NCI-H128 (cell line): ENCODE measurements at regions not wholly inside any gene's neighbourhood (a gene's known extent, or its start where the extent isn't known, plus 50 kb on each side); places are given as distances from the start of the nearest gene placed in this dataset.

Source experiments
- DNase-seq: peaks from one replicate; lab custom pipeline; 2025; ENCODE audit not compliant: unreplicated experiment; lab: John Stamatoyannopoulos, UW

- DNase-seq, result no peak
Measured at GRCh38 chr18:39805218-39805617, 2149.8 kb upstream of the PIK3C3 start.

- no peak for DNase-seq
Measured at GRCh38 chr18:39802648-39803229, 2152.3 kb upstream of the PIK3C3 start.

GRCh38 chr18:39801848-39802247 is 2153.2 kb upstream of the PIK3C3 start:
- DNase-seq, result no peak

GRCh38 chr18:39801010-39801409 is 2154.0 kb upstream of the PIK3C3 start:
- DNase-seq, result no peak

- DNase-seq, result no peak
Measured at GRCh38 chr18:39799006-39799405, 2156.0 kb upstream of the PIK3C3 start.

GRCh38 chr18:39796393-39796792 is 2158.6 kb upstream of the PIK3C3 start:
- no peak for DNase-seq

GRCh38 chr18:39795350-39795749 is 2159.7 kb upstream of the PIK3C3 start:
- no peak for DNase-seq

- no peak for DNase-seq
Measured at GRCh38 chr18:39793609-39794008, 2161.4 kb upstream of the PIK3C3 start.

GRCh38 chr18:39788383-39788782 is 2166.7 kb upstream of the PIK3C3 start:
- no peak for DNase-seq

GRCh38 chr18:39786477-39786876 is 2168.6 kb upstream of the PIK3C3 start:
- no peak for DNase-seq

GRCh38 chr18:39784541-39784940 is 2170.5 kb upstream of the PIK3C3 start:
- no peak for DNase-seq

- no peak for DNase-seq
Measured at GRCh38 chr18:39781565-39781964, 2173.5 kb upstream of the PIK3C3 start.

- no peak for DNase-seq
Measured at GRCh38 chr18:39780774-39781173, 2174.3 kb upstream of the PIK3C3 start.

- no peak for DNase-seq
Measured at GRCh38 chr18:39779926-39780325, 2175.1 kb upstream of the PIK3C3 start.

GRCh38 chr18:39776766-39777165 is 2178.3 kb upstream of the PIK3C3 start:
- DNase-seq, result no peak

GRCh38 chr18:39774957-39775598 is 2180.0 kb upstream of the PIK3C3 start:
- no peak for DNase-seq

- DNase-seq, result no peak
Measured at GRCh38 chr18:39773646-39774045, 2181.4 kb upstream of the PIK3C3 start.

GRCh38 chr18:39772155-39772919 is 2182.7 kb upstream of the PIK3C3 start:
- DNase-seq, result no peak

GRCh38 chr18:39770399-39770798 is 2184.6 kb upstream of the PIK3C3 start:
- DNase-seq, result no peak

GRCh38 chr18:39764873-39765272 is 2190.2 kb upstream of the PIK3C3 start:
- no peak for DNase-seq

GRCh38 chr18:39761273-39761672 is 2193.8 kb upstream of the PIK3C3 start:
- DNase-seq, result no peak

GRCh38 chr18:39759926-39760325 is 2194.3 kb upstream of the CELF4 start:
- DNase-seq, result no peak
